ENCODE measurements at regions not wholly inside any gene's neighbourhood (a gene's known extent, or its start where the extent isn't known, plus 50 kb on each side); places are given as distances from the start of the nearest gene placed in this dataset.
A peak's percentile ranks its signal among the peaks of the same experiment; 100 is the strongest.

GRCh38 chr18:8480506-8481328, 128.5 kb upstream of the RAB12 start:
- peak; percentile 16 for DNase-seq (ENCODE audit: extremely low read depth, low read depth)
- TF ChIP-seq CTCF (IDR thresholded peaks at IDR 0.05; ENCODE audit: low read depth, low read length): peak; percentile 70

GRCh38 chr18:8484951-8485350, 124.3 kb upstream of the RAB12 start:
- DNase-seq (ENCODE audit: extremely low read depth, low read depth): no peak
- no peak for TF ChIP-seq CTCF (IDR thresholded peaks at IDR 0.05; ENCODE audit: low read depth, low read length)

GRCh38 chr18:8489761-8490160, 119.5 kb upstream of the RAB12 start:
- no peak for TF ChIP-seq CTCF (IDR thresholded peaks at IDR 0.05; ENCODE audit: low read depth, low read length)

GRCh38 chr18:8491516-8491915, 117.7 kb upstream of the RAB12 start:
- TF ChIP-seq CTCF (IDR thresholded peaks at IDR 0.05; ENCODE audit: low read depth, low read length): no peak
- DNase-seq (ENCODE audit: extremely low read depth, low read depth): no peak

More at GRCh38 chr18:8489761-8490160, 119.5 kb upstream of the RAB12 start:
- DNase-seq (ENCODE audit: extremely low read depth, low read depth): no peak

- no peak for DNase-seq (ENCODE audit: extremely low read depth, low read depth)
- TF ChIP-seq CTCF (IDR thresholded peaks at IDR 0.05; ENCODE audit: low read depth, low read length): no peak
These were observed 116.1 kb upstream of the RAB12 start for GRCh38 chr18:8493141-8493540.

- TF ChIP-seq CTCF (IDR thresholded peaks at IDR 0.05; ENCODE audit: low read depth, low read length): no peak
- no peak for DNase-seq (ENCODE audit: extremely low read depth, low read depth)
These were observed 113.1 kb upstream of the RAB12 start for GRCh38 chr18:8496186-8496585.

- no peak for TF ChIP-seq CTCF (IDR thresholded peaks at IDR 0.05; ENCODE audit: low read depth, low read length)
- DNase-seq (ENCODE audit: extremely low read depth, low read depth): no peak
These were observed 110.3 kb upstream of the RAB12 start for GRCh38 chr18:8498905-8499304.

Measured in AG09319 (cell line).